Ascending aorta (tissue), 2 donors: ENCODE measurements at regions not wholly inside any gene's neighbourhood (a gene's known extent, or its start where the extent isn't known, plus 50 kb on each side); places are given as distances from the start of the nearest gene placed in this dataset.

Source experiments
- DNase-seq, 2 donors: peaks; one replicate each; pipeline ENCODE4 v3.0.0-alpha.2; 2019; ENCODE audit warnings: low spot score in 2 of 2
- H3K27ac ChIP-seq, 2 donors: fragments of 200-600 bp; sonication (generic); one replicate each; pipeline ENCODE4 v1.5.1; 2016 to 2017; ENCODE audit warnings: mild to moderate bottlenecking in 1 of 2
- H3K27me3 ChIP-seq: fragments of 200-600 bp; sonication (generic); one replicate; pipeline ENCODE4 v1.5.1; 2017
- H3K36me3 ChIP-seq, 2 donors: fragments of 200-600 bp; sonication (generic); one replicate each; pipeline ENCODE4 v1.5.1; 2016
- H3K4me1 ChIP-seq, 2 donors: fragments of 200-600 bp; sonication (generic); one replicate each; pipeline ENCODE4 v1.5.1; 2016 to 2017; ENCODE audit warnings: mild to moderate bottlenecking in 1 of 2
- H3K4me3 ChIP-seq, 2 donors: fragments of 200-600 bp; sonication (generic); one replicate each; pipeline ENCODE4 v1.5.1; 2016 to 2017; ENCODE audit warnings: mild to moderate bottlenecking in 1 of 2
- H3K9me3 ChIP-seq, 2 donors: fragments of 200-600 bp; sonication (generic); one replicate each; pipeline ENCODE4 v1.5.1; 2016
- CTCF ChIP-seq, 3 experiments: fragments of 200-600 bp in 2 of 3; fragments of 450-650 bp in 1 of 3; sonication (generic) in 2 of 3; IDR thresholded peaks; one replicate each; pipeline ENCODE4 v1.5.1; 2016 to 2019; ENCODE audit warnings: antibody characterized with exemption in 3 of 3, mild to moderate bottlenecking in 1 of 3, moderate library complexity in 1 of 3
- intact Hi-C: fragments of 100-400 bp; cut with DNase I; formaldehyde crosslinking; loops from one replicate; pipeline ENCODE4 v1.15.1; 2023

- H3K36me3 ChIP-seq = no peaks in the 10 kb centered on the region
- H3K4me3 ChIP-seq = no peak overlapping the region
- H3K27me3 ChIP-seq = no peaks in the 10 kb centered on the region
- no peaks in the 10 kb centered on the region for H3K4me1 ChIP-seq
- TF ChIP-seq CTCF (IDR thresholded peaks at IDR 0.05) = no peak
- intact Hi-C loops = no loop called here
- H3K9me3 ChIP-seq = no peaks in the 10 kb centered on the region
- DNase-seq = no peak
- no peak overlapping the region for H3K27ac ChIP-seq
These were observed 155.6 kb upstream of the MKI67 start for GRCh38 chr10:128281861-128282260.

- Histone ChIP-seq H3K9me3 (no peaks in the 10 kb centered on the region), H3K4me1 (no peaks in the 10 kb centered on the region), H3K36me3 (no peaks in the 10 kb centered on the region), H3K4me3 (no peak overlapping the region), H3K27me3 (peaks cover 6% of the 10 kb centered on the region), H3K27ac (no peak overlapping the region)
- TF ChIP-seq CTCF (IDR thresholded peaks at IDR 0.05) = no peak
- no peak for DNase-seq
- intact Hi-C loops = no loop called here
These were observed 160.0 kb upstream of the MKI67 start for GRCh38 chr10:128286141-128286761.

- Histone ChIP-seq H3K4me3 (no peak overlapping the region), H3K27ac (no peak overlapping the region), H3K27me3 (peaks cover 6% of the 10 kb centered on the region), H3K9me3 (no peaks in the 10 kb centered on the region), H3K36me3 (no peaks in the 10 kb centered on the region), H3K4me1 (no peaks in the 10 kb centered on the region)
- intact Hi-C loops = no loop called here
- no peak for TF ChIP-seq CTCF (IDR thresholded peaks at IDR 0.05)
- no peak for DNase-seq
These were observed 160.7 kb upstream of the MKI67 start for GRCh38 chr10:128286762-128287500.

GRCh38 chr10:128287921-128288320 lies 161.7 kb upstream of the MKI67 start:
- Histone ChIP-seq H3K4me1 (no peaks in the 10 kb centered on the region), H3K4me3 (no peak overlapping the region), H3K27me3 (peaks cover 6% of the 10 kb centered on the region), H3K27ac (no peak overlapping the region), H3K9me3 (no peaks in the 10 kb centered on the region), H3K36me3 (no peaks in the 10 kb centered on the region)
- no peak for TF ChIP-seq CTCF (IDR thresholded peaks at IDR 0.05)
- DNase-seq = no peak
- intact Hi-C loops = no loop called here

GRCh38 chr10:128289621-128290020 lies 163.4 kb upstream of the MKI67 start:
- Histone ChIP-seq H3K27ac (no peak overlapping the region), H3K27me3 (peaks cover 6% of the 10 kb centered on the region), H3K36me3 (no peaks in the 10 kb centered on the region), H3K9me3 (no peaks in the 10 kb centered on the region), H3K4me3 (no peak overlapping the region), H3K4me1 (no peaks in the 10 kb centered on the region)
- intact Hi-C loops = no loop called here
- TF ChIP-seq CTCF (IDR thresholded peaks at IDR 0.05) = no peak
- DNase-seq = no peak
